Kasumi-1 (cell line): ENCODE measurements at regions not wholly inside any gene's neighbourhood (a gene's known extent, or its start where the extent isn't known, plus 50 kb on each side); places are given as distances from the start of the nearest gene placed in this dataset.

Experiments used
- DNase-seq, 2 experiments: peaks; one replicate each; lab custom pipeline; 2025; lab: John Stamatoyannopoulos, UW

DNA sequence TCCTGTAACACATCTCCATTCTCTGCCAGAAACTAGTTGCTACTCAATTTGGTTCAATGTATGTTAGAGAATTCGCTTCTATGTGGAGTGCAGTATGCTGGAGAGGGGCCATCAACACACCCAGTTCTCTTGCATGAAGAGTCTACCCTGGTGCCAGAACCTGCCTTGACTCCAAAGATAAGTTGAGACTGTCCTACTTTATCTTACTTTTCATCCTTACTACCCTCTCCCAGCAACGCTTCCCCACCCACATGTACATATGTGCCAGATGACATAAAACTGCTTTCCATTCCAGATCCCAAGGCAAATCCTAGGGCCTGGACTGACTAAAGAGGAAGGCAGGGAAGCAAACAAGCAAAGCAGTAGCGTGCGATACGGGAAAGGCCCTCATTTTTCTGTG, 442.6 kb upstream of the THRB start:
- DNase-seq, result no peak

DNA sequence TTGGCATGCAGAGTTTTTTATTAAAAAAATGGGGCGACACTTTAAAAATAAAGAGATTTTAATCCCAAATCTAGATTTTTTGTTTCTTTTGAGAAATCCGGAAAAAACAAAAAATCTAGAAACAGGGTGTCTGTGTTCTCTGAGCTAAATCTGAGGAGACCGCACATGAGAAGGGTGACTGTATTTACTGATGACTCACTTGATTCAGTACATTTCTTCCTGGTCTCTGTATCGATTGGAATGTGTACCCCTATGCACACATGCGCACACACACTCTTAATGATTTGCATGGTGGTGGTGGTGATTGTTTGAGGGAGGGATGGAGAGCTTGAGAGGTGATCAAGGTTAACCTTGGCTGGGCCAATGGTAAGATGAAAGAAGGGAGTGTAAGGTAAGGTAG, 443.1 kb upstream of the THRB start:
- DNase-seq, result no peak

DNA sequence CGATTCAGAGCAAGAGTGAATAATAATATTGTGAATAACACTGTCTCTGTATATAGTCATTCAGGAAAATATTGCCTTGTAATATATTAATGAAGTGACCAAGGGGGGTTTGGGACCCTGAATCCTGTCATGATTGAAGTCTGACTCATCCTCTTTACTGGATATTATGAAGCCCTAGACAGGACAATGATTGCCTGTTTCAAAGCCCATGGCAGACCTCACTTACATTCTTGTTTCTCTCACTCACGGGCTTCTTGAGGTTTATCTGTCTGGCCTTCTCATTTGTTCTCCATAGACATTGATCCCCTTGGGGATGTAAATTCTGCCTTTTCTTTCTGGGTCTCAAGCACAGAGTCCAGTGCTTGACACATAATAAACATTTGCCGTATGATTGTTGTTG, 449.3 kb upstream of the THRB start:
- DNase-seq, result no peak

DNA sequence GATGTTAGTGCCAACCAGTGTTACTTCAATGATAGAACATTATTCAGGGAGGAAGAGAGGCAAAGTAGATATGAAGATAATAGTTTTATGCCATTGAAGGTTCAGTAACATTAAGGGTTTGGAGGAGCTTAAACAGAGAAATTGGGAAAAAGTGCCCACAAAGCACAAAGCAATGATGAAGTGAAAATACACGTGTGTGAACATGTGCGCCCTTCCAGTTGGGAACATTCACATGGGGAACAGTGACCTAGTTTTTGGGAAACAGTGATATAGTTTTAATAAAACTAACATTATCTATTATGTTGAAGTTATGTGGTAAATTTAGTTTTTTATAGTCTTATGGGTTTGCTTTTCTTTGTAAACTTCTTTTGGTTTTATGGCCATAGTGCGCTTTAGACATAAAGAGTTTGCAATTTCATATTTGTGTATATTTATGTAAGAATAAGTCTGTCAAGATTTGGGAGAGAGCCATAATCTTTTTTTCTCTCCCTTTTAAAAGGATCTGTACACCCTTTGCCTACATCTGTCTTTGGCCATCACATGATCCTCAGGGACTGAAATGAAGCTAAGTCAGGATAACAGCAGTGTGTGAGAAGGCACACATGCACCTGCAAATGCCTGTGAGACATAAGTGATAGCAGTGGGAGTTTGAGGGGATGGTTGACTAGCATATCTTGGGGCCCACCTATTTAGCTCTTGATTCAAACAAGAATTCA, 450.3 kb upstream of the THRB start:
- no peak for DNase-seq

DNA sequence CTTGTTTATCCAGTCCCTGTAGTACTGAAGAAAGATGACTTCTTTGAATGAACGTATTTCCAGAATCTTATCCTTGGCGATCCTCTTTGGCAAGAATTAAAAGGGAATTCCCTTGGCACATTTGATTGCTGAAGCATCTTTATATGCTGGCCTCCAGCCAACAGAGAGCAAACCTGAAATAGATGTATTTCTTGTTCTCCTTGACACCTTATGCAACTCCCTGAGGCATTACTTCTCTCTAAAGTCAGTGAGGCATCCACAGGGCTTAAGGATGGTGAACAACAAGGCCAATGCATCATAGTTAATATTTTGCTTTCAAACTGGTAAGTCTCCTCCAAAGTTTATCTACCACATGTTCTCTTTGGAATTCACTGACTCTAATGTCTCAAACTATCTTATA, 450.9 kb upstream of the THRB start:
- no peak for DNase-seq

DNA sequence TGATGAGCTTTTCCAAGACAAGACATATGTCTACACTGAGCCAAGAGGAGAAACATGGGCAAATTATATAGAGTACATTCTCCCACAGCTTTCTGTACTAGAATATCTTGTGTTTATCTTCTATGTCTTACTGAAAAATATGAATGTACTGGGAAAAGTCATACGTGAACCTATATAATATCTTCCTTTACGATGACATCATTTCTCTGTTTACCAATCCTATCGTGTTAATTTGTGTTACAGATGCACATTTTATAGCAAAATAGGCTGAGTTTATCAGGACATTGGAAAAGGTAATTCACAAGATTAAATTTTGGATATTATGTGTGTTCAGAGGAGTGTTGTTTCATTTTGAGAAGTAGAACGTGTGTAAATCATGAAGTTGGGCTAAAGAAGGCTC, 452.5 kb upstream of the THRB start:
- DNase-seq, result no peak

DNA sequence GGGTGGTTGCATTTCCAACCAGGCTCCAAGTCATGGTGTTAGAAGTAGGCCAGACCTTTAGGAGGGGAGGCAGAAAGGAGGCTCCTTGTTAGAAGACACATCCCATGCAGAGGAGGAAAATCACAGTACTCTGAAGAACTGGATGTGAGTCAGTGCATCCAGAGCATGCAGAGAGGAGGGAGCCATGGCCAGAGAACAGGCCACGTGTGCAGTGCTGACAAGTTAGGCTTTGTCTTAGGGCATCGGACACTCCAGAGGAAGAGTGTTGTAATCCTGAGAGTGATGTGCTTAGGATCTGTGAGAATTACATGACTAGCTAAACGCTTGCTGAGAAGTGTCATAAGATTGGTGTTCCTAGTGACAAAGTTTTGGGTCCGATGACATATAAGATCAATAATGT, 456.5 kb upstream of the THRB start:
- DNase-seq, result no peak

DNA sequence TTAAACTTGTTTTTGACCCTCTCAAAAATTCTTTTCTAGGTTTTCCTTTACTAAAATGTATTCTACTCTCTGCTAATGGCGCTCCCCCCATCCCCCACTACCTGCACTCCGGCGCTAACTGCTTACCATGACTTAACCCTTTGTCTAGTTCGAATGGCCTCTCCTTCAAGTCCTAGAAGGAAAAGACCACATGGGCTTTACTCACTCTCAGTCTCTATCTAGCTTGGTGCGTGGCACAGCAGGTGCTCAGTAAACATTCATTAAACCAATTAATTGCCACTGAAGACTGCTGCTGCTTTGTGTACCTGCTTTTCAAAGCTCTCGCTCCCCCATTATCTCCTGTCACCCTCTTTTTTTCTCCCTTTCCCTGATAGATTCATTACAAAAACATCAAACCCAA, 457.7 kb upstream of the THRB start:
- no peak for DNase-seq

DNA sequence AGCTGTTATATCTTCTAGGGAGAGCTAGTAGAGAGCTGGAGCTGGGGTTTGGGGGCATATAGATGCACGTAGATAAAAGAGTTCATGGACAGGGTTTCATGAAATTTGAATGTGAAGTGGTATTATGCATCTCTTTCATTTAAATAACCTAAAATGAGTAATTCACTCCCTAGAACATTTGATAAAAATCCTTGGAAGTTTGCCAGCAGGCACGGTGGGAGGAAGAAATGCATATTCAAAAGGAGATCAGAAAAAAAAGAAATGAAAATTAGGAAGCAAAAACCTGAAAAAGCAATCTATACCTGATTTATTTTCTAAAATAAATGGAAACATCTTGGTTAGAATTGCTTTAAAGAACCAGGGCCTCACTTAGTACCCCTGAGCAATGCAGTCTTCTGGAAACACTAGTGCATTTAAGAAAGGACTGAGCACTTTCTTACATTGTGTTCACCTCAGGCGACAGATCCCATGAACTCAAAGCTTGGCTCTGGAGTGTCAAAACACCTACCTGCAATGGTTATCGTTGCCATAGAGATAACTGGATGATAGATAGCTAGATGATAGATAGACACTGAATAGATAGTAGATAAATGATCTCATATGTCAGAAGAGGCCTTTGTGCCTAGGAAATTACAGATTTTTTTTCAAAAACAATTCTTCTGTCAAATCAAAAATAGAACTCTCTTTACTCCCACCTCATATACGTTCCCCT, 458.6 kb upstream of the THRB start:
- no peak for DNase-seq

DNA sequence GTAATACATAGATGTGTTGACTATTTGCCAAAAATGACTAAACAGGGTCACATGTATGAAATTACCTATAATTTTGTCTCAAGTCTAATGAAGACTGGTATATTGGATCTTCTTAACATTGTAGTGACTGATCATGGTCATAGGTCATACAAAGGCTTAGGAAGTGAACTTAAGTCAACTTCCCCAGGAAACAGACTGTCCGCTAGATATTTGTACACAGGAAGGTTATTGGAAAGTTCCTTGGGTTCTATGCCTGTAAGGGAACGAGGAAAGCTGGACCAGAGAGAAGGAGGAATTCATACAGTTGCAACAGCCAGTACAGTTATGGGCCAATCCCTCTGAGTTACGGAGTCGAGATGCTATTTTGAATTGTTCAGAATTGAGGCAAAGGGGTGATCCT, 462.0 kb upstream of the THRB start:
- DNase-seq, result no peak

DNA sequence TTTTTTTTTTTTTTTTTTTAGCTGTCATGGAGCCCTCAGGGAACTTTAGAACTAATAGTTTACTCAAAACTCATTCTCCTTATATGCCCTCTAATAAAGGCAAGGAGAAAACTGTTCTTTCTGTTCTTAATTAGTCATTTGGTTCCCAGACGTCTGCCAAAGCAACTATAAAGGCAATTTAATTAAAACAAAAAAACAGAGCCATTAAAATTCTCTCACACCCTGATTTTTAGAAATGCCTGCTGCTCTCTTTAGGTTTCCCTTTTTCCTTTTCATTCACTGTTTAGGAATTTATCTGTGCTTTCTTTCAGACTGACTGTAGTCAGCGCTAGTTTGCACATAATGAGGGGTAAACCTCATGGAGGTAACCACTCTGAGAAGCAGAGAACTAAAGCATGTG, 463.6 kb upstream of the THRB start:
- no peak for DNase-seq

DNA sequence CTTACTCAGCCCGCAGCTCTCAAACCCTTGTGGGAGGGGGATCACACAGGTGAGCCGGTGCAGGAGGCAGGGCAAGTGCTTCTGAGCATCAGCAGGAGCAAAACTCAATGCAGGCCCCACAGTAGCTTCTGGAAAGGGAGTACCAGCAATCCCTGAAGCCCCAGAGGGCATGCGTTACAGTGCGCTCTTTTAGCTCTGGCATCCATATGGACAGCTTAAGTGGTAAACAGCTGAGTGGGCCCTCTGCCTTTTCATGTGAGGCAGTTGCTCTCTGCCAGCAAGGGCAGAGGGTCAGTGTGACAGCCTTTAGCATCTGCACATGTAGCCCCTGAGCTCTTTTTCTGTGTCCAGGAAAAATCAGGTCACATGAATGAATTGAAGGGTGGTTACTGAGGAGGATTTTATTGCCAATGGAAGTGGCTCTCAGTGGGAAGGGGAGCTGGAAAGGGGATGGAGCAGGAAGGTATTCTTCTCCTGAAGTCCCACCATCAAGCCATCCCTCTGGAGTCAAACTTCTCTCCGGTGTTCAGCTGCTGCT, 464.3 kb upstream of the THRB start:
- no peak for DNase-seq

DNA sequence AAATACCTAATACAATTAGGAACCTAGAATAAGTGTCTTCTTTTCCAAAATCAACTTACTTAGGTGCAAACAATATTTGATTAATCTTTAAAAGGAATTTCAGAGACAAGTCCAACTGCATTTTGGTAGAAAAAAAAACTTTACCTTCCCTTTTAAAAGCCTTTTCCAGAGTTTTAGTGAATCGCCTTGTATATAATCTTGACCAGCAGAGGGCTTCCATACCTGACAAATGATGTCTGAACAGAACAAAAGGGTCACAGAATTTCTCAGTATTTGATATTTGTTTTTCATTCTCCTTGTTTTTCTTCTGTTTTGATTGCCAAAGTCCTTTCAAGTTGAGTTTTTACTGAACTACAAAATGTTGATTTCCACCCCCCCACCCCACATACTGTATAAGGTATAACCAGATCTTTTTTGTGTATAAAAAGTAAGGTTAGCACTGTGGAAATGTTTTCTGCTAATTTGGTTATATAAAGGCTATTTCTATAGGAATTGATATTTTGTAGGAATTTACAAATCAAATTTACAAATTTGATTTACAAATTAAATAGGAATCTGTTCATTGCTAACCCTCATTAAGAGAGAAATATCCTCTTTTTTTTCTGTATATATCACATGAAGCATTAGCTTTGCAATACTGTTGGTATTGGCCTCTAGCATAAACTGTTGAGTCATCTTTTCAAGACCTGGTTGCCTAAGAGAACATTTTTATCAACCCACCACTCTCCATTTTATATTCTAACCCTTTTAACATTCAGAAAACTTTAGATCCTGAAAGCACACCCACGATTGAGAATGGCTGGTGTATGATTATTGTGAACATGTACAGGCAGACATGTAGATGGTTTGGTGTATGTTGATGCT, 464.1 kb upstream of the RARB start:
- peak; percentile 57 to 68 for DNase-seq

DNA sequence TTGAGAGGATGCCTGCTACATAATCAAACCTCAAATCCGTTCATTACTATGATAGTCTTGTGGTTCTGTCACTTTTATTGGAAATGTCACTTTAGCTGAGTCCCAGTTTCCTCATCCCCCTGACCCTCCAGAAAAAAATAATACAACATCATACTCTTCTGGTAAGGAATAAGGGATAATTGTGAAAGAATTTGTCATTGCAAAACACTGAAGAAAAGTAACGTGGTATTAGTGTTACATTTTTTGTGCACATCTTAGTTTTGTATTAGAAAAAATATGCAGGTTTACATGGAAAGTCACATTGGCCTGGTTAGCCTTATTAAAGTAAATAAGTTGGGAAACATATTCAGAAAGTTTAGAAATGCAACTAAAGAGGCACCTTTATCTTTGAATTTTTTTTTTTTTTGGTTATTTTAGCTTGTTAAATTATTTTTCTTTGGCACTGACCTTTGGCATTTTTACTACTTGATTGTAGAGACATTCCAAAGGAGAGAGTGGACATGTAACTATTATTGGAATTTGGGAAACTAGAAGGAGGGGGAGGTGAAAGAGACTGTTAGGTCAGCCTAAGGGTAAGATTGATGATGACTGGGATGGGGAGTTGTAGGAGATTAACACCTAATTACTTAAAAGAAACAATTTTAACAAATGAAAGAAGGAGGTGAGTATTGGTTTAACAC, 462.2 kb upstream of the RARB start:
- no peak for DNase-seq

DNA sequence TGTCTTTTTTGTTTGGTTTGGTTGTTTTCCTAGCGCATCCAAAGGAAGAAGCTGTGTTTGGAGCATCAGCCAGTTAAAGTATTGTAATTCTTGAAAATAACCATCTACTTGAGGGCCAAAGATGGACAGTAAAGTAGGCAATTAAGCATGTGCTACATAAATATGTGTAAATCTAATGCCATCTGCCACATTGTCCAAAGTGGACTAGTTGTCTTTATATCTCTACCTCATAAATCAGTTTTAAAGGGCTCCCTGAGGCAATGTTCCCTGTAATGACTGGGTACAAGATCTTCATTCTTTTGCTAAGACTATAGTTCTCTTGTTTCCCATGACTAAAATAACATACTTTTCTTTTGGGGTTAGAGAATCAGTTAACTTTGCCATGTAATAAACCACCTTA, 460.0 kb upstream of the RARB start:
- no peak for DNase-seq

DNA sequence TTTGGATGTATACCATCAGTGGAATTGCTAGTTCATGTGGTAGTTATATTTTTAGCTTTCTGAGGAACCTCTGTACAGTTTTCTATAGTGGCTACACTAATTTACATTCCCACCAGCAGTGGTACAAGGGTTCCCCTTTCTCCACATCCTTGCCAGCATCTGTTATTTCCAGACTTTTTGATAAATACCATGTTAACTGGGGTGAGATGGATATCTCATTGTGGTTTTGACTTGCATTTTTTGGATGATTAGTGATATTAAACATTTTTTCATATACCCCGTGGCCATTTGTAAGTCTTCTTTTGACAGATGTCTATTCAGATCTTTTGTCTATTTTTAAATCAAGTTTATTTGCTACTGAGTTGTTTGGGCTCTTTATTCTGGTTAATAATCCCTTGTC, 455.6 kb upstream of the RARB start:
- DNase-seq, result no peak

DNA sequence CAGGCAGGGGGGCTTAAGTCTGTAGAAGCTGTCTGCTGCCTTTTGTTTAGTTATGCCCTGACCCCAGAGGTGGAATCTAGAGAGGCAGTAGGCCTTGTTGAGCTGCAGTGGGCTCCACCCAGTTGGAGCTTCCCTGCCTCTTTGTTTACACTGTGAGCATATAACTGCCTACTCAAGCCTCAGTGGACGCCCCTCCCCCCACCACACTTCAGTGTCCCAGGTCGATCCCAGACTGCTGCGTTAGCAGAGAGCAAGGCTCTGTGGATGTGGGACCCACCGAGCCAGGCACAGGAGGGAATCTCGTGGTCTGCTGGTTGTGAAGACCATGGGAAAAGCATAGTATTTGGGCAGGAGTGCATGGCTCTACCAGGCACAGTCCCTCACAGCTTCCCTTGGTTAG, 446.8 kb upstream of the RARB start:
- no peak for DNase-seq

DNA sequence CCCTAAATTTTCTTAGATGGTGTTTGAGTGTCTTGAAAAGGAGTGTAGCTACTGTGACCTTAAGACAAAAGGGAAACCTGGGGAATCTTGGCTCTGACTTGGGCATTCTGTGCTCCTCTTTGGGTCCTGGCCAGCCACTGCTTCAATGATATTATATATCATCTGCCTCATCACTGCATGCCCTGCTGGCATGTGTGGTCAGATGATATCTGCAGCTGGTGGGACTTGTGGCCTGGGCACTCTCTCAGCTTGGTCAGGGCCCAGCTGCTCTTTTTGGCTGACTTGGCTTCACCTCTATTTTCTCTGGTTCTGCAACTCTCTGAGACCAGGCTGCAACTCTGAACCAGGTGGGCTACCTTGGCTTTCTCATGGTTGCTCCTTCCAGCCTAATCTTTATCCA, 446.1 kb upstream of the RARB start:
- no peak for DNase-seq

DNA sequence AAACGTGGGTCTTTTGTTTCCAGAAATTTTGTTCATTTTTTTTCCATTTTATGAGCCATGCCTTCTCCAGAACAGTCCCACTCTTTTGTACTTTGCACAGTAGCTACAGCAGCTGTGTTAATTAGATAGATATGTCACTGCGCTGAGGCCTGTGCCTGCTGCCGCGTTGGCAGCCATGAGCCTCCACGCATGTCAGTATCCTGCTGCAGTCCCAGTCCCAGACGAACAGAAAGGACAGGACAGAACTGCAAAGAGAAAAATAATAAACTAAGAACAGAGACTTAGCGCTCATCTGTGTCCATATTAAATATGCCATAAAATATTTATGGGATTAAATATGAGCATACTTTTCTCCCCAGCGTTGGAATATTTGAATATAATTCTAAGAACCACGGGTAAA, 442.4 kb upstream of the RARB start:
- no peak for DNase-seq

DNA sequence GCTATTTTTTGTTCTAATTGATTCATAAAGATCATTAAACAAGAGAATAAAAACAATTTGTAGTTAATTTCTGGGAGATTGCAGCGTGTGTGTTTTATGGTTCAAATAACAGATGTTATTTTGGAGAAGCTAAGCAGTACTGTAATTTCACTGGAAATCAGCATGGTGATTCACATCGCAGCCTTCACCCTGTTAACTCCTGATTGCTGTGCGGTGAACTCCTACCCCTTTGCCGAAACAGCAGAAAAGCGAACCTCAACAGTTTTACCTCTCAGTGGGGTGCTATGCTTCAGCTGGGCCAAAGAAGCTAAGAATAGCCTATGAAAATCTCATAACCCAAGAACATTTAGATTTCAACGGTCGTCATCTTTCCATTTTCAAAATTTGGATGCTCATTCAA, 441.5 kb upstream of the RARB start:
- DNase-seq, result no peak

DNA sequence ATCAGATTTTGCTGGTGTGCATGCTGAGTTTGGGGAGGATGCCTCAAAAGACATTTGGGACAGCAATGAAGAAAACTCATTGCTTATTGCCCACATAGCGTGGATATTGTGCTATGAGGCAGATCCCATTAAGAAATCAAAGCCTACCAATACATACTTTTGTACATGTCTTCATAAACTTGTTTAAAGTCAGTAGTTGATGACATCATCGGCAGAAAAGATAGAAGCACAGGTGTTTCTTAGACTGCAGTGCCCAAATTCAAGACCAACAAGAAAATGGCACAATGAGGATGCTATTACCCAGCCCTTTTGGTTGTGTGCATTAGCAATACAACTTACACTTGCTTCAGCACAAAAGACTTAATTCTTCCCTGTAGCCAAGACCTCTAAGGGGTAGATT, 428.7 kb upstream of the RARB start:
- no peak for DNase-seq

DNA sequence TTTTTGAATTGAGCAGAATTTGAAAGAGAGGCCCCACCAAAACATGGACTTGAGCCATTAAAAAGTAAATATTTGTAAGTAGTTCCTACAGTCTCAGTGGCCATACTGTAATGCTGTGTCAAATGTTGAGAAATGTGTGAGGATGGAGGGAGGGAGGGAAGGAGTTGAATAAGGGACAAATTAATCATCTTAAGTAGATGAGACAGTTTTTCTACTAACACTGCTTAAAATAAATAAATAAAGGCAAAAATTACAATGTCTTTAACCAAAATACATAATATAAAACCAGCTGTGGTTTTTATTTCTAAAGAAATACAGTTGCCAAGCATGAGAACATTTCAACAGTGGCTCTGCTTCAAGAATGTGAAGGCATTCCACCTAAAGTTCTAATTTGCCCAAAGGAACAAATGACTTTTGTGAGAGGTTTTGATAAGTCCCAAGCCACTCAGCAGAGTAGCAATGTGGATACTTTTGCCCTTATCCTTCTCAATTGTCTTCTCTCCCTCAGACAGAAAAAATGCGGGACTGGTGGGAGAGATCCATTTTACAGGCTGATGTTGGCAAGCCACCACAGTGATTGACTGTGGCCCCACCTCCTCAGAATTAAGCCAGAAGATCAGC, 427.0 kb upstream of the RARB start:
- no peak for DNase-seq
